IMR-90 (cell line): ENCODE measurements at regions not wholly inside any gene's neighbourhood (a gene's known extent, or its start where the extent isn't known, plus 50 kb on each side); places are given as distances from the start of the nearest gene placed in this dataset.

Source experiments
- ATAC-seq: fragments of 200-7000 bp; cut with Tn5 transposase; 2 replicates; pipeline ENCODE4 v1.9.1; 2020; ENCODE audit warnings: low read depth, mild to moderate bottlenecking, moderate library complexity
- BruUV-seq: library from RNA; stranded (reverse); fragments of 400-500 nt; replicated peaks from 2 replicates; lab custom pipeline; 2021; lab: Mats Ljungman, UMichigan
- CTCF ChIA-PET: fragments of 300-600 bp; formaldehyde crosslinking; extraction: SDS; loops from one replicate; lab custom pipeline; 2021; ENCODE audit warnings: antibody characterized with exemption; lab: Yijun Ruan, JAX
- POLR2A ChIA-PET: fragments of 300-600 bp; sonication (Branson Sonifier 250); formaldehyde crosslinking; loops from one replicate; lab custom pipeline; 2022; ENCODE audit warnings: antibody characterized with exemption; ENCODE audit not compliant: unreplicated experiment; lab: Charles Lee
- DNase-seq: peaks from one replicate; pipeline ENCODE4 v3.0.0; 2013
- H2AFZ ChIP-seq: replicated peaks from 2 replicates; pipeline ENCODE3; 2013; ENCODE audit warnings: low read length, mild to moderate bottlenecking; ENCODE audit not compliant: poor library complexity
- H2AK5ac ChIP-seq: 2 replicates; pipeline ENCODE4 v1.6.1; 2013; ENCODE audit warnings: low read depth, low read length, inconsistent platforms
- H2AK9ac ChIP-seq: replicated peaks from 2 replicates; pipeline ENCODE3; 2013; ENCODE audit warnings: mild to moderate bottlenecking, low read depth, low read length, moderate library complexity; ENCODE audit not compliant: poor library complexity
- H2BK120ac ChIP-seq: 2 replicates; pipeline ENCODE4 v1.6.1; 2013; ENCODE audit warnings: low read depth, low read length, inconsistent platforms
- H2BK15ac ChIP-seq: 3 replicates; pipeline ENCODE4 v1.6.1; 2013; ENCODE audit warnings: low read depth, low read length, inconsistent platforms
- H2BK20ac ChIP-seq: 2 replicates; pipeline ENCODE4 v1.6.1; 2013; ENCODE audit warnings: low read depth, mild to moderate bottlenecking, inconsistent platforms, low read length, moderate library complexity
- H2BK5ac ChIP-seq: 2 replicates; pipeline ENCODE4 v1.6.1; 2013; ENCODE audit warnings: mild to moderate bottlenecking, low read depth, low read length, inconsistent platforms; ENCODE audit not compliant: poor library complexity, severe bottlenecking
- H3K14ac ChIP-seq: replicated peaks from 2 replicates; pipeline ENCODE4 v1.6.1; 2013; ENCODE audit warnings: low read depth, low read length, inconsistent platforms
- H3K18ac ChIP-seq: 2 replicates; pipeline ENCODE4 v1.6.1; 2013; ENCODE audit warnings: low read depth, low read length, control low read depth
- H3K23ac ChIP-seq: 2 replicates; pipeline ENCODE4 v1.6.1; 2013; ENCODE audit warnings: low read depth, low read length, inconsistent platforms
- H3K27ac ChIP-seq: 2 replicates; pipeline ENCODE4 v1.5.1; 2013; ENCODE audit warnings: mild to moderate bottlenecking, control low read depth, low read length; ENCODE audit not compliant: insufficient read depth
- H3K27me3 ChIP-seq: 2 replicates; pipeline ENCODE4 v1.6.1; 2013; ENCODE audit warnings: low read length; ENCODE audit not compliant: control insufficient read depth, insufficient read depth
- H3K36me3 ChIP-seq: 2 replicates; pipeline ENCODE4 v1.6.1; 2013; ENCODE audit warnings: low read length, mixed read lengths; ENCODE audit not compliant: control insufficient read depth, insufficient read depth
- H3K4ac ChIP-seq: 2 replicates; pipeline ENCODE4 v1.6.1; 2013; ENCODE audit warnings: low read depth, low read length, inconsistent platforms
- H3K4me1 ChIP-seq: 2 replicates; pipeline ENCODE4 v1.6.1; 2013; ENCODE audit warnings: low read length, mixed read lengths; ENCODE audit not compliant: control insufficient read depth, insufficient read depth
- H3K4me2 ChIP-seq: 2 replicates; pipeline ENCODE4 v1.6.1; 2013; ENCODE audit warnings: low read depth, mild to moderate bottlenecking, control low read depth, low read length, moderate library complexity
- H3K4me3 ChIP-seq: 2 replicates; pipeline ENCODE4 v1.5.1; 2013; ENCODE audit warnings: low read depth, mild to moderate bottlenecking, control low read depth, low read length, moderate library complexity; ENCODE audit not compliant: insufficient read depth
- H3K56ac ChIP-seq: 2 replicates; pipeline ENCODE4 v1.6.1; 2013; ENCODE audit warnings: low read length, inconsistent platforms; ENCODE audit not compliant: insufficient read depth; ENCODE audit errors: extremely low read depth
- H3K79me1 ChIP-seq, 2 experiments: 2 replicates each; pipeline ENCODE4 v1.6.1; 2013; ENCODE audit warnings: low read length in 2 of 2, inconsistent platforms in 1 of 2, low read depth in 1 of 2
- H3K9ac ChIP-seq: 2 replicates; pipeline ENCODE4 v1.6.1; 2013; ENCODE audit warnings: low read depth, low read length, control low read depth
- H3K9me1 ChIP-seq: 2 replicates; pipeline ENCODE4 v1.6.1; 2013; ENCODE audit warnings: low read length, inconsistent platforms; ENCODE audit not compliant: insufficient read depth
- H3K9me3 ChIP-seq: 2 replicates; pipeline ENCODE4 v1.6.1; 2013; ENCODE audit warnings: low read length; ENCODE audit not compliant: control insufficient read depth, insufficient read depth
- H4K20me1 ChIP-seq: 2 replicates; pipeline ENCODE4 v1.6.1; 2013; ENCODE audit warnings: low read length, inconsistent platforms; ENCODE audit not compliant: insufficient read depth
- H4K5ac ChIP-seq: 2 replicates; pipeline ENCODE4 v1.6.1; 2013; ENCODE audit warnings: mild to moderate bottlenecking, low read depth, low read length, control low read depth
- H4K8ac ChIP-seq, 2 experiments: 2 replicates each; pipeline ENCODE4 v1.6.1; 2013; ENCODE audit warnings: low read depth in 2 of 2, low read length in 2 of 2, control low read depth in 1 of 2, inconsistent platforms in 1 of 2
- H4K91ac ChIP-seq: 2 replicates; pipeline ENCODE4 v1.6.1; 2013; ENCODE audit warnings: low read depth, low read length, inconsistent platforms; ENCODE audit not compliant: insufficient read depth
- BHLHE40 ChIP-seq: fragments of 150-350 bp; IDR thresholded peaks from 2 replicates; pipeline ENCODE4 v1.6.1; 2016; ENCODE audit warnings: mild to moderate bottlenecking, low read depth, low read length
- FOS ChIP-seq: fragments of 150-350 bp; IDR thresholded peaks from 2 replicates; pipeline ENCODE4 v1.6.1; 2016; ENCODE audit warnings: low read depth, low read length
- MAZ ChIP-seq: IDR thresholded peaks from 2 replicates; pipeline ENCODE4 v1.6.1; 2012; ENCODE audit warnings: low read depth, mild to moderate bottlenecking, low read length, improper control_type of control experiment, moderate library complexity, borderline replicate concordance
- MXI1 ChIP-seq: IDR thresholded peaks from 2 replicates; pipeline ENCODE4 v1.6.1; 2012; ENCODE audit warnings: low read depth, mild to moderate bottlenecking, low read length, moderate library complexity, borderline replicate concordance
- NFE2L2 ChIP-seq: fragments of 150-350 bp; IDR thresholded peaks from 2 replicates; pipeline ENCODE4 v1.6.1; 2016; ENCODE audit warnings: low read depth, mild to moderate bottlenecking, low read length
- POLR2A ChIP-seq: IDR thresholded peaks from 2 replicates; pipeline ENCODE4 v1.6.1; 2012; ENCODE audit warnings: mild to moderate bottlenecking, low read depth, low read length
- RCOR1 ChIP-seq: IDR thresholded peaks from 2 replicates; pipeline ENCODE4 v1.6.1; 2012; ENCODE audit warnings: mild to moderate bottlenecking, low read length, improper control_type of control experiment; ENCODE audit not compliant: insufficient replicate concordance
- RFX5 ChIP-seq: IDR thresholded peaks from 2 replicates; pipeline ENCODE4 v1.8.0; 2012; ENCODE audit warnings: low read depth, mild to moderate bottlenecking, low read length, moderate library complexity
- WGBS, 2 experiments: methylation state at CpG; one replicate each; pipeline versions ENCODE4 v1.1.5 to v1.1.7; 2013; ENCODE audit warnings: missing lambda C conversion rate in 2 of 2; ENCODE audit not compliant: insufficient read length in 1 of 2; ENCODE audit errors: extremely low coverage in 2 of 2; 5-methylcytosine and 5-hydroxymethylcytosine counted together
- dilution Hi-C: fragments of 300-500 bp; cut with HindIII; formaldehyde crosslinking; loops from one replicate; pipeline ENCODE4 v1.14.3; 2018; ENCODE audit warnings: low sequenced_read_pairs; ENCODE audit not compliant: unreplicated experiment
- in situ Hi-C: fragments of 300-500 bp; cut with MboI; formaldehyde crosslinking; loops from 3 replicates; pipeline ENCODE4 v1.14.3; 2019; ENCODE audit warnings: low sequenced_read_pairs, inconsistent platforms, mixed read lengths
- intact Hi-C: fragments of 100-400 bp; cut with micrococcal nuclease; formaldehyde crosslinking; loops from 2 replicates; pipeline ENCODE4 v1.10.0; 2022
- TF ChIP-seq, protein P1 (sequence below): fragments of 150-350 bp; IDR thresholded peaks from 2 replicates; pipeline ENCODE4 v1.6.1; 2017; ENCODE audit warnings: mild to moderate bottlenecking, antibody characterized with exemption, low read length, low read depth

DNA sequence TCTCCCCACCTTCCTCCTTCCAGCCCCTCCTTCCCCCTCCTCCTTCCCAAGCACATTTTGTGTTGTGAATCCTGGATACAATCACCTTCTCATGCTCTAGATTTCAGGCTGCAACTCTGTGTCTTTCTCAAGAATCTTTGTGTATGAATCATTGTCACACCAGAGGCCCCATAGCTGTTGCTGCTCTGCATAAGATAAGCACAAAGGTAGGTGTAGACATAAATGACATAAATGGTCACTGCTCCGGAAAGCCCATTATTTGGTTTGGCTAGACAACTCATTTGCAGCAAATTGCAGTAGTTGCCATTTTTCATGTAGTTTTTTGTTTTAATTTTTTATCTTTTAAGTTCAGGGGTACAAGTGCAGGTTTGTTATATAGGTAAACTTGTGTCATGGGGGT lies 216.3 kb upstream of the NRP1 start:
- H3K56ac ChIP-seq = no peak overlapping the region
- H2BK20ac ChIP-seq = no peak overlapping the region
- H3K18ac ChIP-seq = no peak overlapping the region
- POLR2A ChIA-PET = no interaction called here
- no peak for DNase-seq
- TF ChIP-seq NFE2L2 (no peak), MXI1 (no peak), RFX5 (no peak), MAZ (no peak), BHLHE40 (no peak), RCOR1 (no peak), FOS (no peak), POLR2A (no peak)
- TF ChIP-seq, protein P1, sequence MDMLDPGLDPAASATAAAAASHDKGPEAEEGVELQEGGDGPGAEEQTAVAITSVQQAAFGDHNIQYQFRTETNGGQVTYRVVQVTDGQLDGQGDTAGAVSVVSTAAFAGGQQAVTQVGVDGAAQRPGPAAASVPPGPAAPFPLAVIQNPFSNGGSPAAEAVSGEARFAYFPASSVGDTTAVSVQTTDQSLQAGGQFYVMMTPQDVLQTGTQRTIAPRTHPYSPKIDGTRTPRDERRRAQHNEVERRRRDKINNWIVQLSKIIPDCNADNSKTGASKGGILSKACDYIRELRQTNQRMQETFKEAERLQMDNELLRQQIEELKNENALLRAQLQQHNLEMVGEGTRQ = no peak
- H4K91ac ChIP-seq = no peak overlapping the region
- H2BK5ac ChIP-seq = no peak overlapping the region
- intact Hi-C loops (no loop called here), dilution Hi-C loops (no loop called here), in situ Hi-C loops (no loop called here)
- WGBS, 2 experiments = no CpG with 5 or more reads among the region's 1 CpG
- H3K4me3 ChIP-seq = no peak overlapping the region
- H4K20me1 ChIP-seq = no peaks in the 10 kb centered on the region
- no peak overlapping the region for H3K4ac ChIP-seq
- H3K9ac ChIP-seq = no peak overlapping the region
- H4K8ac ChIP-seq = no peak overlapping the region
- H2AK9ac ChIP-seq = no peak overlapping the region
- no peak for ATAC-seq
- H2AK5ac ChIP-seq = no peak overlapping the region
- CTCF ChIA-PET = interaction anchor here (1.4 kb wide), 1 partner anchor 16 kb away, joined by 3 read pairs; no protein-coding TSS in a partner anchor
- no peak overlapping the region for H2BK15ac ChIP-seq
- H3K79me1 ChIP-seq = no peaks in the 10 kb centered on the region
- peaks cover 26% of the 10 kb centered on the region for H3K27me3 ChIP-seq
- no peak overlapping the region for H4K5ac ChIP-seq
- no peak overlapping the region for H3K4me2 ChIP-seq
- no peak overlapping the region for H3K27ac ChIP-seq
- H3K4me1 ChIP-seq = no peaks in the 10 kb centered on the region
- H3K36me3 ChIP-seq = no peaks in the 10 kb centered on the region
- no TSS peak for BruUV-seq
- no peaks in the 10 kb centered on the region for H3K9me1 ChIP-seq
- H2BK120ac ChIP-seq = no peak overlapping the region
- no peak overlapping the region for H3K14ac ChIP-seq
- H3K9me3 ChIP-seq = 0 out of 2 replicates have a peak, but pooled peaks cover 1% of the 10 kb centered on the region
- H3K23ac ChIP-seq = no peak overlapping the region
- H2AFZ ChIP-seq = no peak overlapping the region
